GM21723 (cell line): ENCODE measurements at regions not wholly inside any gene's neighbourhood (a gene's known extent, or its start where the extent isn't known, plus 50 kb on each side); places are given as distances from the start of the nearest gene placed in this dataset.
"Not testable (repeated sequence)": the region's sequence is repeated elsewhere in the genome, so short reads cannot be mapped to it uniquely, and the experiment has no call there.

Experiments used
- ATAC-seq: cut with Tn5 transposase; IDR thresholded peaks from one replicate; pipeline ENCODE4 v1.9.1; 2021; ENCODE audit warnings: mild to moderate bottlenecking, moderate library complexity; ENCODE audit not compliant: unreplicated experiment

DNA sequence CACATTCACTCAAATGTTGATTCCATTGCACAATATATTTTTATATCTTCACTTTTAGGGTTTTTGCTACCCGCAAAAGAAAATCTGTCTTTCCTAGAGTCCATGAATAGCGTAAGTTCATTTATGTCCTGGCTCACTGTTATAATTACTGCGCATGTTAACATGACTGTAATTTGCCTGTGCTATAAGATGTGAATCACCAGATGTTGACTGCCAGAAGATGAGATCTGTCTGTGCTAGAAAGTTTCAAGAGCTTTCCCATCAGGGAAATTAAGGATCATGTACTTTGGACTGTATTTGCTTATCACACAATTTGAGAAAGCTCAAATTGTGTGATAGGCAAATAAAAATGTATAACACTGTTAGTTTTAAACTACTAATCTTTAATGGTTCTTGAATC is 322.5 kb downstream of the CHL1 start:
- ATAC-seq = no peak

DNA sequence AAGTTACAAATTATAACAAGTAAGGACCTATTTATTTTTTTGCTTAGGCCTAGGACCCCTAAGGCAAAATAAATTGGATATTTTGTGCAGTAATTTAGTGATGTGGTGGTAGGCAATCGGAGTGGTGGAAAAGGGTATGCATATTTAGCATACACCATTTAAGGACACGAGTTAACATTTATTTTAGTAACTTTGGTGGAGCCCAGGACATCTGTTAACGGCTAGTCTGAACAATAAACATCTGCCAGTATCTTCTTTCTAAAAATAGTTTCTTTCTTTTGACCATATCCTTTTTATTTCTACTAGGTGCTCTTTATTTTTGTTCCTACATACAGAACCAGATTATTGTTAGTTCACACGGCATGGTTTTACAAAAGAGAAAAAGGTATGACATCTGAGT is 326.3 kb downstream of the CHL1 start:
- ATAC-seq = no peak

DNA sequence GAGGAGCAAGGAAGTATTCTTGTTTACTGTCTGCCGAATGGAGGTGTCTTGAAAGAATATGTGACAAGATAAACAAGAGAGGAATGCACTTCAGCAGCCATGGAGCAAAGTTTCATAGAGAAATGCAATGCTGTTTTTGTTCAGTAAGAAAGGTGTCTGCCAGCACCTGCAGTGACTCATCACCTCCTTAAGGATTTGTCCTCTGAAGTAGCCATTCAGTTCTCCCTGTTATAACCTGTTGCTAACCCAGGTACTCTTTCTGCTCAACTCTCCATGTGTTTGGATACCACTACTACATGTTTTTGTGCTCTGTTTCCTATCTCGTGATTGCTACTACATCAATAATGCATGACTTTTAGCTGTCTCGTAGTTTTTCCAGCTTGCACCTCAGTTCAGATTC is 328.9 kb downstream of the CHL1 start:
- no peak for ATAC-seq

DNA sequence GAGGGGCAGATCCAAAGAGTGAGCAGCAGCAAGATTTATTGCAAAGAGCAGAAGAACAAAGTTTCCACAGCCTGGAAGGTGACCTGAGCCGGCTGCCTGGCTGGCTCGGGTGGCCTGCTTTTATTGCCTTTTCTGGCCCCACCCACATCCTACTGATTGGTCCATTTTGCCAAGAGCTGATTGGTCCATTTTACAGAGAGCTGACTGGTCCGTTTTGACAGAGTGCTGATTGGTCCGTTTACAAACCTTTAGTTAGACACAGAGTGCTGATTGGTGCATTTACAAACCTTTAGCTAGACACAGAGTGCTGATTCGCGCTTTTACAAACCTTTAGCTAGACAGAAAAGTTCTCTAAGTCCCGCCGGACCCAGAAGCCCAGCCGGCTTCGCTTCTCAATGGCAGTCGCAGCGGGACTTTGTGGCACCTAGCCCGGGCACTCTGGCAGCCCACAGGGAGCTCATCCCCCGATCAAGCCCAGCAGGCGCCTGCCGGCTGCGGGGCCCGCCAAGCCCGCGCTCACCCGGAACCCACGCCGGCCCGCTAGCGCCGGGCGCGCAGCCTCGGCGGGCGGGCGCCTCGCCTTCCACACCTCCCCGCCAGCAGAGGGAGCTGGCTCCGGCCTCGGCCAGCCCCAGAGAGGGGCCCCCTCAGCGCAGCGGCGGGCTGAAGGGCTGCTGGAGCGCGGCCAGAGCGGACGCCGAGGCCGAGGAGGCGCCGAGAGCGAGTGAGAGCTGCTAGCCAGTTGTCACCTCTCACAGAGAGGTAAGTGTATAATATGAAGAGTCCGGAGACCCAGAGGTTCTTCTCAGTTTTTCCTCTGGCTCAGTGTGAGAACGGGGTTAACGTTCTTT is 339.2 kb downstream of the CHL1 start:
- ATAC-seq = no peak

GRCh38 chr3:536417-536813 is 339.9 kb downstream of the CHL1 start:
- no peak for ATAC-seq

GRCh38 chr3:541062-541801 is 344.7 kb downstream of the CHL1 start:
- no peak for ATAC-seq

DNA sequence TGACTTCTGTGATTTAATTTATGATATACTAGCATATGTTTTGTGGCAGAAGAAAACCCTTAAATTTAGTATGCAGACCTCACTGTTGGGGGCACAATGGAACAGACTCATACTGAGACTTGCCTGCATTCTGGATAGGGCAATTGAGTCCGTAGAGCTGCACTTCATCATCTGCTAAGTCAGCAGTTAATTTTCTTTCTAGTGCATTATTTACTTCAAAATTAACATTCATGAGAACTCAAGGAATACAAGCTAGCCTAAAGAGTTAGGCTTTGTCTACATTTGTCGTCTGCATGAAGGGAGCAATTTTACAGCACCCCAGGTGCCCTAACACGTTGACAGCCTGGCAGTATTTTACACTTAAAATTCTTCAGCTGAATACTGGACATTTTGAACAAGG is 345.5 kb downstream of the CHL1 start:
- no peak for ATAC-seq

- no peak for ATAC-seq
Measured at GRCh38 chr3:549636-550035, 353.1 kb downstream of the CHL1 start.

DNA sequence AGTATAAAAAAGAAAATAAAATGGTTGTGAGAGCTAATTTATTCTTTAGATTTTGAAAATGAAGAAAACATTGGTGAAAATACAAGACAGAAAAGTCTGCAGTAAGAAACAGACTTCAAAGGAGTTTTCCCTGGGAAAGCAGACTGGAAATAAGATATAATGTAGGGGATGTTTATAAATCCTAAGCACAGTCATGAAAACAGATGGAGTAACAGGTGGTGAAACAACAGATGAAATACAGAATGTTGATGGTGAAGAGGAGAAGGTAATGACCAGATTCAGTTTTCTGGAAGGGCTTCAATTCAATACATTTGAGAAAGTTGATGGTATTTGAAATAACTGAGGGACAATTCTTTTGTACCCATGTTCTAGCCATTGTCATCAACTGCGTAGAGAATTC is 353.9 kb downstream of the CHL1 start:
- ATAC-seq = no peak

DNA sequence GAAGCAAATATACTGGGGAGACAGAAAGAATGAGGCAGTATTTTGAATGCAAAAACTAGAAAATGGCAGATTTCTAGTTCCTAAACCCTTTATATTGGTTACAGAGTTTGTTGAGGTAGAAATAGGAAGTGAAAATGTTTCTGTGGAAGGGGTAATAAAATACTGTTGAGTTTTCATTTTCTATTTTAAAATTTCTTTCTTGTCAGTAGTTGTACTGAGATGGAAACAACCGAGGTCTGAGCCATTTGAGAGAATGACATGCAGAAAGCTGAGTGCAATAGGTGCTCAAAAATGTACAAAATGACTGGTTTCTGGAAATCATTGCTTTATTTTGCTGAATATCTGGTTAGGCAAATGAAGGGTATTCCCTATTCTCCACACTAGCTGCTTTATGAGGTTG is 361.4 kb downstream of the CHL1 start:
- peak; percentile 99 for ATAC-seq

DNA sequence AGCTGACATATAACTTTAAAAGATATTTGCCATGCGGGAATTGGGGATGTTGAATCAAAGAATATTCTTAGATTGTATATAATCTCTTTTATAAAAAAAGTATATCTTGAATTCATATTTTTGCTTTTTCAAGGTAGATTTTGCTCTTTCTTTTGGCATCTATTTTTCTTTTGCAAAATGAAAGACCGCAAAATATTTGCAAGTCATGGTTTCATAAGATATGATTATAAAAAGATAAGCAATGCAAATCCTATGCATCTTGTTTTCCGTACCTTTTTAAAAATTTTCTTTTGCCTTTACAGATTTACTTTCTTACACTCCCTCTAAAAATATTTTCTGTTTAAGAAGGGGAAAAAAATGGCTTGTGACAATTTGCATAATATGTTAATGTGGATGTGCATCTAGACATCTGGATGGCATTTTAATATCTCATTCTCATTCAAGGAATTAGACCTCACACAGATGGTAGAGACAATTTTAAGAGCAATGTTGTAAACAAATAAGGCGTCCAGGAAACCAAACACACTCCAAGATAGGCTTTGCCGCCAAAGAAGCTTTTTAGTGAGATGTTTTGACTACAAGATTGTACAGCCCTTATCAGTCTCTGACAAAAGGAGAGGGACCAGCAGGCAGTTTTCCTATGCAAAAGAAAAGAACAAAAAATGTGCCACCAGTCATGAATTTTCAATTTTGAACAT is 371.1 kb downstream of the CHL1 start:
- ATAC-seq = no peak

DNA sequence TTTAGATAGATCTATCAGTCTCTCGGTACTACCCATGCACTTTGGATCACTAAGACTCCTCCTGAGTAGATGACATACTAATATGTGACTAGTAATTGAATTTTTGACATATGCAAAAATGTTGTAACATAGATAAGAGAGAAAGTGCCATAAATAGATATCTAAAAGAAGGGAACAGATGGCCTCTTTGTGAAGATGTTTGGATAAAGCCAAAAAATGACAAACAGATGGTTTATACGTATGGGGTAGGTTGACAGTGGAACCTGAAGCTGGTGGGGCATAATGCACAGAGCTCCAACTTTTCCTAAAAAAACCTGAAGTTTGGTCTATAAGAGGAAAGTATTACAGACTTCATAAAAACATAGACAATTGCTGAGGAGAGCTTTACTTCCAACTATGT is 383.0 kb downstream of the CHL1 start:
- ATAC-seq = not testable (repeated sequence)

- ATAC-seq = not testable (repeated sequence)
Measured at GRCh38 chr3:589066-589465, 392.5 kb downstream of the CHL1 start.

DNA sequence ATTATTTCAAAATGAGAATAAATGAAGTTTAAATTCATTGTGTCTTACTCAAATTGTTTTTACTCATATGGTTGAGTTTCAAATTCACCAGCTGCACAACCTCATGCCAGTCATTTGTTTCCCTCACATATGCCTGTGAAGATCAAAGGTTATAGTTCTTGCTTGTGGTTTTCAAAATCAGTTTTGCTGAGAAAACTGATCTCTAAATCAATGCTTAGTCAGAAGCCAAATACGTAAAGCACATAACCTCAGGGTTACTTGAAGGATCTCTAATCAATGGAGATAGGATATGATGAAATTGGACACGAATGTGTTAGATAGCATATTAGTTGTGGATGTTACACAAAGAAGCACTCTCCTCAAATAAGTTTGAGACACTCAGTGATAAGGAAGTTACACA is 400.7 kb downstream of the CHL1 start:
- ATAC-seq = not testable (repeated sequence)

- ATAC-seq = not testable (repeated sequence)
Measured at GRCh38 chr3:597746-598145, 401.2 kb downstream of the CHL1 start.

DNA sequence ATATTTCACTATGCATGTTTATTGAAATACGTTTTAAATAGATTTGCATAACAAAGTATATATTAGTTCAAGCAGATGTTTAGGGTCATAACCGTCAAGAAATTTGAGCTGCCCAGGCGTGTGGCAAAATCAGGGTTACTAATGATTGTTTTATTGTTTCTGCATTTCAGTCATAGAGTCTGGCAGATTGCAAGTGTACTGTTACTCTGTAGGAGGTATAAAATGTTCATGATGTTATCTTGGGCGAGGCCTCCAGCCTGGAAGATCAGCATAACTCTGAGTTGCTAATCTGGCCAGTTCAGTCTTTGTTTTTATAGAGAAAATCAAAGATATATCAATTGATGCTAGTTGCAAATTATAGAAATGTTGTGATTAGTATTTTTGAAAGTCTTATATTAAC is 410.9 kb downstream of the CHL1 start:
- not testable (repeated sequence) for ATAC-seq

- no peak for ATAC-seq
Measured at GRCh38 chr3:621714-622113, 425.2 kb downstream of the CHL1 start.

- no peak for ATAC-seq
Measured at GRCh38 chr3:622314-622713, 425.8 kb downstream of the CHL1 start.

GRCh38 chr3:623914-624545 is 427.5 kb downstream of the CHL1 start:
- ATAC-seq = no peak

DNA sequence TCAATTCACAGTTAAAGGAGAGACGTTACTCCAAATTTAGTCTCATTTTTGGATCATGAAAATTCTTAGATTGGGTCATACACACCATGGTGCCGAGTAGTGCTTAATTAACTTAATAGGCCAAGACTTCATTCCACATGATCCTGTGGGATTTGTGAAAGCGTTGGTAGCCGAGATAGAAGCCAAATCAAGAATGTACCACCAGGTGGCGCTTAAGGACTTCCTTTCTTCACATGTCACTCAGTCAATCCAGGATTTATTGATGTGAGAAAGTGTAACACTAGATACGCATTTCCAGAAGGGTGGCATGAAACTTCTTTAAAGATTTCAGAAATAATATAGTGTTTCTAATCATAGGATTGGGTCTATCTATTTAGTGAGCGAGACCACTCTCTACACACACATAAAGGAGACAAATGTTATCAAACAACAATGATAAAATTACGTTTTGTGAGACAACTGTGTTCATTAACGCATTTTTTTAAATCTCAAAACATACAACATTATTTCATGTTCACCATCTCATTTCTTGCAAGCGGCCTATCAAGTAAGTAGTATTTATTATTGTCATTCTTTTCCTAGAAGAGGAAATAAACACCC is 436.1 kb downstream of the CHL1 start:
- peak; percentile 78 for ATAC-seq

- ATAC-seq = no peak
Measured at GRCh38 chr3:634511-634910, 437.9 kb downstream of the CHL1 start.
